ENCODE measurements at regions not wholly inside any gene's neighbourhood (a gene's known extent, or its start where the extent isn't known, plus 50 kb on each side); places are given as distances from the start of the nearest gene placed in this dataset.
"Not testable (repeated sequence)": the region's sequence is repeated elsewhere in the genome, so short reads cannot be mapped to it uniquely, and the experiment has no call there.

DNA sequence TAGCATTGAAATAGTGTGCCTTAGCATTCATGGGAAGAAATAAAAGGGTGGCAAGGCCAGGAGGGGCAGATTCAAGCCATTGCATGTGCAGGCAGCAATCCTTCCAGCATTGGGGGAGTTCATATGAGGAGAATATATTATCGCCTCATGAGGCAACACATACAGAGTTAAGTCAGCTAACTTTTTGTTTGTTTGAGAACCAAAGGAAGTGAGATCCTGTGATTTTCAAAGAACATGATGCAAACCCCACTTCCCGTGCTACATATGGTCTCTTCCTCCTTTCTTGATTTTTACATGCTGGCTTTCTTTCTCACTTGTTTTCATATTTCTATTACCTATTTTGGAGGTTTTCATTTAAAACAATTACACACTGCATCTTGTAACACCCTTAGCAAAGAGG is 579.7 kb upstream of the ARID1B start:
- Mint-ChIP-seq H3K4me1 (ENCODE audit: low read depth) (peaks cover 11% of the 10 kb centered on the region), H3K9me3 (peaks cover 4% of the 10 kb centered on the region), H3K27ac (no peak overlapping the region), H3K36me3 (ENCODE audit: low read depth) (no peaks in the 10 kb centered on the region), H3K27me3 (ENCODE audit: low read depth) (peaks cover 1% of the 10 kb centered on the region), H3K4me3 (ENCODE audit: low read depth) (no peak overlapping the region)
- DNase-seq (ENCODE audit: low spot score) = no peak
- intact Hi-C loops (cut with micrococcal nuclease) = no loop called here

- Mint-ChIP-seq H3K9me3 (peaks cover 4% of the 10 kb centered on the region), H3K27me3 (ENCODE audit: low read depth) (peaks cover 1% of the 10 kb centered on the region), H3K4me3 (ENCODE audit: low read depth) (no peak overlapping the region), H3K4me1 (ENCODE audit: low read depth) (peaks cover 19% of the 10 kb centered on the region), H3K27ac (no peak overlapping the region), H3K36me3 (ENCODE audit: low read depth) (no peaks in the 10 kb centered on the region)
- intact Hi-C loops (cut with micrococcal nuclease) = no loop called here
- no peak for DNase-seq (ENCODE audit: low spot score)
These were observed 582.2 kb upstream of the ARID1B start for GRCh38 chr6:156194981-156195380.

GRCh38 chr6:156193381-156193780 is 583.8 kb upstream of the ARID1B start:
- peaks cover 4% of the 10 kb centered on the region for H3K9me3 Mint-ChIP-seq
- no peaks in the 10 kb centered on the region for H3K36me3 Mint-ChIP-seq (ENCODE audit: low read depth)
- H3K27me3 Mint-ChIP-seq (ENCODE audit: low read depth) = no peaks in the 10 kb centered on the region
- H3K4me3 Mint-ChIP-seq (ENCODE audit: low read depth) = no peak overlapping the region
- peaks cover 19% of the 10 kb centered on the region for H3K4me1 Mint-ChIP-seq (ENCODE audit: low read depth)
- intact Hi-C loops (cut with micrococcal nuclease) = loop anchor here (2.0 kb wide), 1 partner anchor 57 kb away; no protein-coding TSS in a partner anchor
- DNase-seq (ENCODE audit: low spot score) = no peak
- H3K27ac Mint-ChIP-seq = no peak overlapping the region

DNA sequence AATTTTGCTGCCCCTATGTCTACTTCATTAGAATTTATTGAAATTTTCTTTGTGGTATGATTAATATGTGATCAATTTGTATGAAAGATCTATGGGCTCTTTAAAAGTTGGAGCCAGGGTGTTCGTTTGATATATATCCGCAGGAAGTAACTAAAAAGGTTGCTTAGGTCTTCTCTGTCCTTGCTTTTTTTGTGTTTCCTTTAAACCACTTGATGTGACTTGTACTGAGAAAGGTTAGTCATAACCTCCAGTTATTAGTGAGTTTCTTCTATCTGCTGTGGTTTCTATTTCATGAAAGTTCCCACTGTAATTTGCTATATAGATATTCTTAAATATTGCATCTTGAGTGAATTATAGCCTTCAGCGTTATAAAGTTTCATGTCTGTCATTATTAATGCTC is 585.3 kb upstream of the ARID1B start:
- Mint-ChIP-seq H3K9me3 (peaks cover 4% of the 10 kb centered on the region), H3K36me3 (ENCODE audit: low read depth) (no peaks in the 10 kb centered on the region), H3K4me1 (ENCODE audit: low read depth) (peaks cover 9% of the 10 kb centered on the region), H3K27me3 (ENCODE audit: low read depth) (no peaks in the 10 kb centered on the region), H3K4me3 (ENCODE audit: low read depth) (no peak overlapping the region), H3K27ac (no peak overlapping the region)
- intact Hi-C loops (cut with micrococcal nuclease) = loop anchor here (2.0 kb wide), 1 partner anchor 59 kb away; no protein-coding TSS in a partner anchor
- no peak for DNase-seq (ENCODE audit: low spot score)

DNA sequence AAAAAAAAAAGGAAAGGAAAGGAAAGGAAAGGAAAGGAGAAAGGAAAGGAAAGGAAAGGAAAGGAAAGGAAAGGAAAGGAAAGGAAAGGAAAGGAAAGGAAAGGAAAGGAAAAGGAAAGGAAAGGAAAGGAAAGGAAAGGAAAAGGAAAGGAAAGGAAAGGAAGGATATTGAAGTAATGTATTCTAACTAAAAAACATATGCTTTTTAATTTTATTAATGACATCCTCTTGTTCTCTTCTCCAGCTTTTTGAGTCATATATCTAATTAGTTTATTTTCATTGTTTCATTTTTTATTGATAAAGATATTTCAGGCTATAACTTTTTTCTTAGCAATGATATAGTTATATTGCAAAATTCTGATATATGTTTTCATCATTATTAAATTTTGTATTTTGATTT is 585.8 kb upstream of the ARID1B start:
- H3K4me3 Mint-ChIP-seq (ENCODE audit: low read depth); H3K4me1 Mint-ChIP-seq (ENCODE audit: low read depth); intact Hi-C loops (cut with micrococcal nuclease); H3K36me3 Mint-ChIP-seq (ENCODE audit: low read depth); H3K27ac Mint-ChIP-seq; DNase-seq (ENCODE audit: low spot score); H3K9me3 Mint-ChIP-seq; H3K27me3 Mint-ChIP-seq (ENCODE audit: low read depth): not testable (repeated sequence)

- Mint-ChIP-seq H3K9me3 (peaks cover 4% of the 10 kb centered on the region), H3K36me3 (ENCODE audit: low read depth) (no peaks in the 10 kb centered on the region), H3K27ac (no peak overlapping the region), H3K4me1 (ENCODE audit: low read depth) (peaks cover 9% of the 10 kb centered on the region), H3K4me3 (ENCODE audit: low read depth) (no peak overlapping the region), H3K27me3 (ENCODE audit: low read depth) (no peaks in the 10 kb centered on the region)
- no peak for DNase-seq (ENCODE audit: low spot score)
- intact Hi-C loops (cut with micrococcal nuclease) = no loop called here
These were observed 586.9 kb upstream of the ARID1B start for GRCh38 chr6:156190270-156190669.

GRCh38 chr6:156189714-156190113 is 587.5 kb upstream of the ARID1B start:
- H3K27ac Mint-ChIP-seq = no peak overlapping the region
- H3K27me3 Mint-ChIP-seq (ENCODE audit: low read depth) = peaks cover under 1% of the 10 kb centered on the region
- intact Hi-C loops (cut with micrococcal nuclease) = no loop called here
- no peak overlapping the region for H3K4me3 Mint-ChIP-seq (ENCODE audit: low read depth)
- no peak for DNase-seq (ENCODE audit: low spot score)
- H3K9me3 Mint-ChIP-seq = peaks cover 4% of the 10 kb centered on the region
- peaks cover 9% of the 10 kb centered on the region for H3K4me1 Mint-ChIP-seq (ENCODE audit: low read depth)
- no peaks in the 10 kb centered on the region for H3K36me3 Mint-ChIP-seq (ENCODE audit: low read depth)

DNA sequence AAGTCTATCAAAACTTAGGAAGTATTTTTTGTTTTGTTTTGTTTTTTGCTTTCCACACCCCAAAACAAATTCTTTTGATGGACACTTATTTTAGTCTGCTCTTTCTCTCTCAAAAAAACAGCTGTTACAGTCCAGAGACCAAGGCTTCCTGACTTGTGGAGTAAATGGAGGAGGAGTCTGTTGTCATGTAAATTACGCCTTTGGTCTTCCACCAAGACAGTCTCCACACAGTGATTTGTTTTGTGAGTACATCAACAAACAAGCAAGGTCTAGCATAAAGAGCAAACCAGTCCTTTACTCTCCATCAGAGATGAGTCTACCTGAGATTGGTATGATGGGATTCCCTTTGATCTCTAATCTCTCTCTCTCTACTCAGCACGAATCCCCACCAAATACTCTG is 588.0 kb upstream of the ARID1B start:
- peaks cover 9% of the 10 kb centered on the region for H3K4me1 Mint-ChIP-seq (ENCODE audit: low read depth)
- no peak for DNase-seq (ENCODE audit: low spot score)
- intact Hi-C loops (cut with micrococcal nuclease) = no loop called here
- H3K27me3 Mint-ChIP-seq (ENCODE audit: low read depth) = peaks cover 2% of the 10 kb centered on the region
- H3K4me3 Mint-ChIP-seq (ENCODE audit: low read depth) = no peak overlapping the region
- peaks cover under 1% of the 10 kb centered on the region for H3K9me3 Mint-ChIP-seq
- H3K36me3 Mint-ChIP-seq (ENCODE audit: low read depth) = no peaks in the 10 kb centered on the region
- no peak overlapping the region for H3K27ac Mint-ChIP-seq

DNA sequence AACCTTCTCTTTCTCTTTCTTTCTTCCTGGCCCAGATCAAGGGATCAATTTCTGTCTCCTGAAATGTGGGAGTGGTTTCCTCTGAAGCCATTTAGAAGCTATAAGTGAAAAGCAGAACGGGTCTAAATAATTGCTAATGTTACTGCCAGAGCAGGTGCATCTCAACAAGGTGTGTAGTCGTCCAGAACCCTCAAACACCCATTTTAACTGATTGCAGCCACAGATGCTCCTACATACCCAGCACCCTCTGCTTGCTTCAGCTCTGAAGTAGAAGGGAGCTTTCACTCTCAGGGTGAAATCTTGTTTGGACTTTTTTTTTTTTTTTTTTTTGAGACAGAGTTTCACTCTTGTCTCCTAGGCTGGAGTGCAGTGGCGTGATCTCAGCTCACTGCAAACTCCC is 592.1 kb upstream of the ARID1B start:
- Mint-ChIP-seq H3K4me1 (ENCODE audit: low read depth) (no peaks in the 10 kb centered on the region), H3K27ac (no peak overlapping the region), H3K4me3 (ENCODE audit: low read depth) (no peak overlapping the region), H3K9me3 (no peaks in the 10 kb centered on the region), H3K27me3 (ENCODE audit: low read depth) (peaks cover 2% of the 10 kb centered on the region), H3K36me3 (ENCODE audit: low read depth) (no peaks in the 10 kb centered on the region)
- no peak for DNase-seq (ENCODE audit: low spot score)
- intact Hi-C loops (cut with micrococcal nuclease) = no loop called here

DNA sequence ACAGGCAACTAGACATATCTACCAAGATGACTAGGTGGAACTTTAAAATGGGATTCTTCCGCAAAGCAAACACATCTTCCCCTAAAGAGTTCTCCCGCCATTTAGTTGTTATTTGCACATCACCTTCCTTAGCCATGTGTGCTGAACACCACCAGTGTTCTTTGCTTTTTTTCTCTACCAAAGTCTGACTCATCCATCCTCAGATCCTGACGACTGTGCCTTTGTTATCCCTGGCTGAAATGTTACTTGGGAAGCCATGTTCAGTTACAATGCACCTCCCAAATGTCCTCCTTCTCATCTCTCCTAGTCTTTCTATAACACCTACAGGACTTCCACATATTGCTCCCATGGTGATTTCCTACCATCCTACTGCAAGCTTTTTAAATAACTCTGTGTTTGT is 593.5 kb upstream of the ARID1B start:
- Mint-ChIP-seq H3K4me1 (ENCODE audit: low read depth) (no peaks in the 10 kb centered on the region), H3K27ac (no peak overlapping the region), H3K9me3 (no peaks in the 10 kb centered on the region), H3K27me3 (ENCODE audit: low read depth) (peaks cover 2% of the 10 kb centered on the region), H3K36me3 (ENCODE audit: low read depth) (no peaks in the 10 kb centered on the region), H3K4me3 (ENCODE audit: low read depth) (no peak overlapping the region)
- no peak for DNase-seq (ENCODE audit: low spot score)
- intact Hi-C loops (cut with micrococcal nuclease) = no loop called here

DNA sequence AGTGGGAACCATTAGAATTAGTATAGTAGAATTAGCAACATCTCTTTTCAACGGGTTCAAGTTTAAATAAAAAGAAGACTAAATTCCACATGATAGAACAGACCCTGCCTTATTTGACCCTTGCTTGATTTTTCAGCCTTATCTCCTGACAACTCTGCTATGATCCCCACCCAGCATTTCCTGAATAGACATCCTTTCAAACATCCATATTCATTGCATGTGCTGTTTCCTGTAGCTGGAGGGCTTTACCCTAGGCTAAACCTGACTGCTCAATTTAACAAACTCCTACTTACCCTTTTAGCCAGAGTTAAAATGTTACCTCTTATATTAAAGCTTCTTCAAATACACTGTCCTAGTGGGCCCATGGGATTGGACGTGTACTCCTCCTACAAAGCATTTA is 594.8 kb upstream of the ARID1B start:
- Mint-ChIP-seq H3K27me3 (ENCODE audit: low read depth) (peaks cover 2% of the 10 kb centered on the region), H3K9me3 (peaks cover 8% of the 10 kb centered on the region), H3K4me1 (ENCODE audit: low read depth) (no peaks in the 10 kb centered on the region), H3K27ac (no peak overlapping the region), H3K4me3 (ENCODE audit: low read depth) (no peak overlapping the region), H3K36me3 (ENCODE audit: low read depth) (no peaks in the 10 kb centered on the region)
- DNase-seq (ENCODE audit: low spot score) = no peak
- intact Hi-C loops (cut with micrococcal nuclease) = no loop called here

DNA sequence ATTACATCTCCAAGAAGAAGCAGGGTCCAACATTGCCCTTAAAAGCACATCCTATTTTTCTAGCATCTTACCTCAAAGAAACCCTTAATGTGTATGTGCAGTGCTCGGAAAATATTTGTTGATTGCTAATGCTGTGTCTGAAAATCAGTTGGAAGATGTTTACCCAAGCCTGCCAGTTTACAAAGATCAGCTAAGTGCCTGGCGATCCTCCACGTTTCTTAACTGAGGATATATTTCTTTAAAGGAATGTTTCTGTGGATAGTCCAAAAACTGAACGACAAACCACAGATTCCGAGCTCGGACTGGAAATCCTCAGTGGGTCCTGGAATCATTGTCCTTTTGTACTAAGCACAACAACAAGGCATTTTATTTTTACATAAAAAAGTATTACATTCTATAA is 595.7 kb upstream of the ARID1B start:
- Mint-ChIP-seq H3K4me3 (ENCODE audit: low read depth) (no peak overlapping the region), H3K36me3 (ENCODE audit: low read depth) (no peaks in the 10 kb centered on the region), H3K27ac (no peak overlapping the region), H3K9me3 (peaks cover 9% of the 10 kb centered on the region), H3K4me1 (ENCODE audit: low read depth) (no peaks in the 10 kb centered on the region), H3K27me3 (ENCODE audit: low read depth) (peaks cover 2% of the 10 kb centered on the region)
- intact Hi-C loops (cut with micrococcal nuclease) = no loop called here
- DNase-seq (ENCODE audit: low spot score) = no peak

DNA sequence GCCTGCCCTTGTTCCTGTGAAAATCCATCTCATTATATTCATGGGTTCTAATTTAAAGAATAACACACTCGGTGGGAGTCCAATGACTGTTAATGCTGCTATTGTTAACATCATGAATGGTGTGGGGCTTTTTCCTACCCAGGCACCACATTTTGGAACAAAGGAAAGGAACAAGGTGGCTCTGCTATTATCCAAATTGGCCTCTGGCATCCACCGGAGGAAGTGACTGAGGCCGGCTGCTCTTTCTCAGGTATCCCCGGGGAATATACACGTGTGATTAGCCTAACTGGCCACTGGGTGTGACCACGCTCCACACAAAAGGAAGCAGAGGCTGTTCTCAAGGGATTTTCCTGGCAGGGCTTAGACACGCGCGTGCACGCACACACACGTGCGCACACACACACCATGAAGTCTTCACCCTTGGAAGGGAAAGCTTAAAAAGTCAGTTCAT is 601.2 kb upstream of the ARID1B start:
- H3K36me3 Mint-ChIP-seq (ENCODE audit: low read depth) = no peaks in the 10 kb centered on the region
- H3K27ac Mint-ChIP-seq = no peak overlapping the region
- no peak for DNase-seq (ENCODE audit: low spot score)

GRCh38 chr6:156175433-156175832 is 601.7 kb upstream of the ARID1B start:
- Mint-ChIP-seq H3K4me1 (ENCODE audit: low read depth) (peaks cover 15% of the 10 kb centered on the region), H3K27ac (no peak overlapping the region), H3K4me3 (ENCODE audit: low read depth) (no peak overlapping the region), H3K27me3 (ENCODE audit: low read depth) (peaks cover 2% of the 10 kb centered on the region), H3K9me3 (peaks cover 15% of the 10 kb centered on the region), H3K36me3 (ENCODE audit: low read depth) (no peaks in the 10 kb centered on the region)
- intact Hi-C loops (cut with micrococcal nuclease) = no loop called here
- no peak for DNase-seq (ENCODE audit: low spot score)

More for the DNA sequence above, 601.2 kb upstream of the ARID1B start:
- intact Hi-C loops (cut with micrococcal nuclease) = no loop called here
- H3K27me3 Mint-ChIP-seq (ENCODE audit: low read depth) = peaks cover 2% of the 10 kb centered on the region
- H3K4me3 Mint-ChIP-seq (ENCODE audit: low read depth) = no peak overlapping the region
- peaks cover 15% of the 10 kb centered on the region for H3K4me1 Mint-ChIP-seq (ENCODE audit: low read depth)
- H3K9me3 Mint-ChIP-seq = peaks cover 15% of the 10 kb centered on the region

All from activated T-helper 2 cell treated with anti-CD3 and anti-CD28 coated beads, Interferon-gamma antibody, Interleukin-2, Interleukin-4, amounts not matched to agents 10 μg/mL and 5 μg/mL and 100 μg/mL, durations not matched to agents 14 hours and 24 hours and 36 hours (primary cell).